PC-9 (cell line): ENCODE measurements at regions not wholly inside any gene's neighbourhood (a gene's known extent, or its start where the extent isn't known, plus 50 kb on each side); places are given as distances from the start of the nearest gene placed in this dataset.

Source experiments
- BruUV-seq: library from RNA; stranded (reverse); fragments of 400-500 nt; replicated peaks from 2 replicates; lab custom pipeline; 2021; lab: Mats Ljungman, UMichigan
- CTCF ChIA-PET: fragments of 300-600 bp; sonication (Branson Sonifier 250); formaldehyde crosslinking; loops from one replicate; lab custom pipeline; 2022; ENCODE audit warnings: antibody characterized with exemption; lab: Charles Lee
- POLR2A ChIA-PET: fragments of 300-600 bp; sonication (Branson Sonifier 250); formaldehyde crosslinking; loops from one replicate; lab custom pipeline; 2022; ENCODE audit warnings: antibody characterized with exemption; ENCODE audit not compliant: unreplicated experiment; lab: Charles Lee
- DNase-seq, 2 experiments: peaks; one replicate each; pipeline versions ENCODE4 v3.0.0 to v3.0.0-alpha.2; 2015 to 2022; ENCODE audit warnings: mixed read lengths in 1 of 2
- H2AFZ ChIP-seq: fragments of 200-600 bp; sonication (generic); 2 replicates; pipeline ENCODE4 v1.8.1; 2017; ENCODE audit warnings: antibody characterized with exemption
- H3F3A ChIP-seq: fragments of 200-600 bp; sonication (generic); 2 replicates; pipeline ENCODE4 v1.8.1; 2017; ENCODE audit warnings: antibody characterized with exemption, mild to moderate bottlenecking, low read depth; ENCODE audit not compliant: insufficient read depth
- H3K27ac ChIP-seq: fragments of 200-600 bp; sonication (generic); 2 replicates; pipeline ENCODE4 v1.6.1; 2016; ENCODE audit warnings: mixed run types
- H3K27me3 ChIP-seq: fragments of 200-600 bp; sonication (generic); 2 replicates; pipeline ENCODE4 v1.6.1; 2016; ENCODE audit warnings: low read depth, mixed run types; ENCODE audit not compliant: insufficient read depth
- H3K36me3 ChIP-seq: fragments of 200-600 bp; sonication (generic); 2 replicates; pipeline ENCODE4 v1.6.1; 2016; ENCODE audit warnings: low read depth, mixed run types
- H3K4me1 ChIP-seq: fragments of 200-600 bp; sonication (generic); replicated peaks from 2 replicates; pipeline ENCODE4 v1.6.1; 2016; ENCODE audit warnings: mixed run types; ENCODE audit not compliant: insufficient read depth
- H3K4me2 ChIP-seq: fragments of 200-600 bp; sonication (generic); 2 replicates; pipeline ENCODE4 v1.6.1; 2017; ENCODE audit warnings: mixed run types
- H3K4me3 ChIP-seq: fragments of 200-600 bp; sonication (generic); 2 replicates; pipeline ENCODE4 v1.6.1; 2016; ENCODE audit warnings: mixed run types
- H3K79me2 ChIP-seq: fragments of 200-600 bp; sonication (generic); 2 replicates; pipeline ENCODE4 v1.6.1; 2017; ENCODE audit warnings: low read depth, mixed run types
- H3K9me2 ChIP-seq: fragments of 200-600 bp; sonication (generic); 2 replicates; pipeline ENCODE4 v1.8.1; 2017; ENCODE audit warnings: mild to moderate bottlenecking; ENCODE audit not compliant: insufficient read depth
- H3K9me3 ChIP-seq: fragments of 200-600 bp; sonication (generic); 2 replicates; pipeline ENCODE4 v1.8.1; 2016; ENCODE audit warnings: low read depth; ENCODE audit not compliant: insufficient read depth
- H4K20me1 ChIP-seq: fragments of 200-600 bp; sonication (generic); 2 replicates; pipeline ENCODE4 v1.8.1; 2017; ENCODE audit not compliant: insufficient read depth
- EZH2 ChIP-seq: fragments of 200-600 bp; sonication (generic); IDR thresholded peaks from 2 replicates; pipeline ENCODE4 v1.8.0; 2017; ENCODE audit warnings: antibody characterized with exemption, low read depth
- intact Hi-C: fragments of 100-400 bp; cut with micrococcal nuclease; formaldehyde crosslinking; loops from one replicate; pipeline ENCODE4 v1.10.0; 2022; ENCODE audit not compliant: unreplicated experiment
- TF ChIP-seq, protein P1 (sequence below): fragments of 200-600 bp; sonication (generic); conservative IDR thresholded peaks from 2 replicates; pipeline ENCODE4 v1.6.1; 2017; ENCODE audit warnings: mixed run types, antibody characterized with exemption, mild to moderate bottlenecking, moderate library complexity

- Histone ChIP-seq H3K9me3 (no peaks in the 10 kb centered on the region), H3K4me3 (no peak overlapping the region), H3K4me2 (no peak overlapping the region), H3F3A (no peaks in the 10 kb centered on the region), H4K20me1 (no peaks in the 10 kb centered on the region), H3K36me3 (no peaks in the 10 kb centered on the region), H3K27ac (no peak overlapping the region), H3K9me2 (no peaks in the 10 kb centered on the region), H3K4me1 (no peaks in the 10 kb centered on the region), H3K27me3 (peaks cover 44% of the 10 kb centered on the region), H2AFZ (no peak overlapping the region), H3K79me2 (no peaks in the 10 kb centered on the region)
- ChIA-PET POLR2A (no interaction called here), CTCF (no interaction called here)
- no peak for DNase-seq
- TF ChIP-seq EZH2 = no peak
- no TSS peak for BruUV-seq
- intact Hi-C loops = no loop called here
Measured at GRCh38 chr12:98341732-98342131, 173.7 kb upstream of the TMPO start.

DNA sequence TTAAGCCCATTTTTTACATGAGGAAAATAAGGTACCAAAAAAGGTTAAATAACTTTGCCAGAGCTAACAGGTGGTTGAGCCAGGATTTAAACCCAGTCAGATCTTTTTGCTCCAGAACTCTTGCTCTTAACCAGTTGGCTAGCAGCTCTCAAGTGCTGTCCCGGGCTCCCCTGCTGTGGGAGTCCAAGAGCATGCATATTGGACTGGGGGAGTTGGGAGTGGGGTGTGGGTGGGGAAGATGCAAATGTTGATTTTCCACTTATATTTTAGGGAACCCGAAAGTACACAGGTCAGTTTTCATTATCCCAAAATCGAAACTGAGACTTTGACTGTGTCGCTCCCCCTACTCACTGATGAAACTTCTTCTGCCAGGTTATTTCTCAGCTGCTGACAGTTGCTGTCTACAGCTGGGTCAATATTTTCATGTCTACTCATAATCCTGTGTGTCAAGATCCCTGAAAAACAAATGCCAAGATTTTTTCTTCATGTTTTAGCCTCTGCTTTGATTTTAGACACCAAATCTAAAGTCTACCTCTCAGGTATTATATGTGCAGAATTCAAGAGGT, 172.3 kb upstream of the TMPO start:
- DNase-seq = no peak
- Histone ChIP-seq H3K36me3 (no peaks in the 10 kb centered on the region), H3K4me1 (no peaks in the 10 kb centered on the region), H3F3A (no peaks in the 10 kb centered on the region), H3K27ac (no peak overlapping the region), H3K27me3 (peaks cover 44% of the 10 kb centered on the region), H3K4me3 (no peak overlapping the region), H4K20me1 (no peaks in the 10 kb centered on the region), H3K4me2 (no peak overlapping the region), H3K9me2 (no peaks in the 10 kb centered on the region), H3K9me3 (no peaks in the 10 kb centered on the region), H2AFZ (no peak overlapping the region), H3K79me2 (no peaks in the 10 kb centered on the region)
- TF ChIP-seq, protein P1, sequence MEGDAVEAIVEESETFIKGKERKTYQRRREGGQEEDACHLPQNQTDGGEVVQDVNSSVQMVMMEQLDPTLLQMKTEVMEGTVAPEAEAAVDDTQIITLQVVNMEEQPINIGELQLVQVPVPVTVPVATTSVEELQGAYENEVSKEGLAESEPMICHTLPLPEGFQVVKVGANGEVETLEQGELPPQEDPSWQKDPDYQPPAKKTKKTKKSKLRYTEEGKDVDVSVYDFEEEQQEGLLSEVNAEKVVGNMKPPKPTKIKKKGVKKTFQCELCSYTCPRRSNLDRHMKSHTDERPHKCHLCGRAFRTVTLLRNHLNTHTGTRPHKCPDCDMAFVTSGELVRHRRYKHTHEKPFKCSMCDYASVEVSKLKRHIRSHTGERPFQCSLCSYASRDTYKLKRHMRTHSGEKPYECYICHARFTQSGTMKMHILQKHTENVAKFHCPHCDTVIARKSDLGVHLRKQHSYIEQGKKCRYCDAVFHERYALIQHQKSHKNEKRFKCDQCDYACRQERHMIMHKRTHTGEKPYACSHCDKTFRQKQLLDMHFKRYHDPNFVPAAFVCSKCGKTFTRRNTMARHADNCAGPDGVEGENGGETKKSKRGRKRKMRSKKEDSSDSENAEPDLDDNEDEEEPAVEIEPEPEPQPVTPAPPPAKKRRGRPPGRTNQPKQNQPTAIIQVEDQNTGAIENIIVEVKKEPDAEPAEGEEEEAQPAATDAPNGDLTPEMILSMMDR = no peak
- TF ChIP-seq EZH2 = no peak
- CTCF ChIA-PET = no interaction called here
- intact Hi-C loops = no loop called here
- BruUV-seq = no TSS peak
- POLR2A ChIA-PET = no interaction called here

- Histone ChIP-seq H3K9me2 (no peaks in the 10 kb centered on the region), H3K27me3 (peaks cover 44% of the 10 kb centered on the region), H3K4me2 (no peak overlapping the region), H3F3A (no peaks in the 10 kb centered on the region), H3K27ac (no peak overlapping the region), H3K4me1 (no peaks in the 10 kb centered on the region), H3K36me3 (no peaks in the 10 kb centered on the region), H3K9me3 (no peaks in the 10 kb centered on the region), H3K4me3 (no peak overlapping the region), H4K20me1 (no peaks in the 10 kb centered on the region), H2AFZ (no peak overlapping the region), H3K79me2 (no peaks in the 10 kb centered on the region)
- intact Hi-C loops = no loop called here
- BruUV-seq = no TSS peak
- DNase-seq = no peak
- POLR2A ChIA-PET = no interaction called here
- CTCF ChIA-PET = no interaction called here
- TF ChIP-seq, protein P1 = no peak
- no peak for TF ChIP-seq EZH2
Measured at GRCh38 chr12:98344046-98344930, 171.1 kb upstream of the TMPO start.
